ENCODE measurements at regions not wholly inside any gene's neighbourhood (a gene's known extent, or its start where the extent isn't known, plus 50 kb on each side); places are given as distances from the start of the nearest gene placed in this dataset.

DNA sequence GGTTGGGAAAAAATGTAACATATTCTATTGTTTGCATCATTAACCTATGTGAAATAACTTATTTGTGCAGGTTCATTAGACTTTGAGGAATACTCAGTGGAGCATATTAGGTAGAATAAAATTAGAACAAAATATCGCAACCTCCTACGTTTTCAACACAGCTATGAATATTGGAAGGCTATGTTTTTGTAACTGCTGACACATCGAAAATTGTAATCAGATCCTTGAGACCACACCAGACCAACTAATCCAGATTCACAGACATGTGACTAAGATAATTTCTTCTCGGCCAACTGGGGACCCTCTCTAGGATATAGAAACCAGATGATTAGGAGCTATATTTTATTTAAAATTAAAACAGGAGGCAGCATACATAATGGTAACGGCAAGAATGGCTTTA is 77.5 kb upstream of the VWC2 start:
- no peak overlapping the region for H3K27ac ChIP-seq
- TF ChIP-seq CTCF (conservative IDR thresholded peaks at IDR 0.05) (no peak), ZFX (IDR thresholded peaks at IDR 0.05) (no peak)

- H3K27ac ChIP-seq = no peak overlapping the region
- TF ChIP-seq ZFX (IDR thresholded peaks at IDR 0.05) (no peak), CTCF (conservative IDR thresholded peaks at IDR 0.05) (no peak)
Observed at GRCh38 chr7:49700841-49701240, 72.6 kb upstream of the VWC2 start.

- no peak for TF ChIP-seq CTCF (conservative IDR thresholded peaks at IDR 0.05)
- no peak for TF ChIP-seq ZFX (IDR thresholded peaks at IDR 0.05)
Observed at GRCh38 chr7:49702099-49702498, 71.3 kb upstream of the VWC2 start.

GRCh38 chr7:49703337-49703736 is 70.1 kb upstream of the VWC2 start:
- no peak for TF ChIP-seq CTCF (conservative IDR thresholded peaks at IDR 0.05)
- no peak for TF ChIP-seq ZFX (IDR thresholded peaks at IDR 0.05)
- H3K27ac ChIP-seq = no peak overlapping the region

More at GRCh38 chr7:49702099-49702498, 71.3 kb upstream of the VWC2 start:
- H3K27ac ChIP-seq = no peak overlapping the region

DNA sequence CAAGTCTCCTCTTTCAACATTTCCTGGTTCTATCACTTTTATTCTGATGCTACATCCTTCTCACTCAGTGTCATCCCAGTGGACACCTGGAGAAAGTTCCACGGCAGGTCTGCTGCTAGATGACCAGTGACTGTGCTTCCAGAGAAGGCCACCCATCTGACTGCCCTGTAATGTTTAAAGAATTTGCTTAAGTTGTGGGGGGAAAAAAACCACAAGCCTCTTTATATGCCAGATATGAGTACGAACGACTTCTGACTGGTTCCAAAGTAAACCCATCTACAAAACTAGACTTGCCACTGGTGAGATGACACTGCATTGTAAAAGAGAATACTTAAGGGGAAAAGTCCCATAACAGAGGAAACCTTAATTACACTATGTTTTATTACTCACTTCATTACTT is 69.6 kb upstream of the VWC2 start:
- no peak overlapping the region for H3K27ac ChIP-seq
- no peak for TF ChIP-seq ZFX (IDR thresholded peaks at IDR 0.05)
- TF ChIP-seq CTCF (conservative IDR thresholded peaks at IDR 0.05) = no peak

DNA sequence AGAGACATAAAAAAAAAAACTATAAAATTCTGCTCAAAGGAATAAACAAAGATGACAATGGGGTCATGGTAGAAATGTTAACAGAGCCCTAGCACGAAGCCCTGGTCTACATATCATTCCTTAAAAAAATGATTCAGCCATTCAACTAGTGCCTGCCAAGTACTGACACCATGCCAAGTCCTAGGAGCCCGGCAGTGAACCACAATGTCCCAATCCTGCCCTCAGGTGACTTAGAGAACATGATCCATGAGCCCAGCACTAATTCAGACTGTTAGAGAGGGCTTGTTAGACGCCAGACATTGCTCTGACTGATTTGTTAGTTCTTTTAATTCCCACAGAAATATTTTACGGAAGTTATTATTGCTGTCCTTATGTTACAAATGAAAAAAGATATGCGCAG is 67.3 kb upstream of the VWC2 start:
- H3K27ac ChIP-seq = no peak overlapping the region
- no peak for TF ChIP-seq ZFX (IDR thresholded peaks at IDR 0.05)
- TF ChIP-seq CTCF (conservative IDR thresholded peaks at IDR 0.05) = no peak

DNA sequence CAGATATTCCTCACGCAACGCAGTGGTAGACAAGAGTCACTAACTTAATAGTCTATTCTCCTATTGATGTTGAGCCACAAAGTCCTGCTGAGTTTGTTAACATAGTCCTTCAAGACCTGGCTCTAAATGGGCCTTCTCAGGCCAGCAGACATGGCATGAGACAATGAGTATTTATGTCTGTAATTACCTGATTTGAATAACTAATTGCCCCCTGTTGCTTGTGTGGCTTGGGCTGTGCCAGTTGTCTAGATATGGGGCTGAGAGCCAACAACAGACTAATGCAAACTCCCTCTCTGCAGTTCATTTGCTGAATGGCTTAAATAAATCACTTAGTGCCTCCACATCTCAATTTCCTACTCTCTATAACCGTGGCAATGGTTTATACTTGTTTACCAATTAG is 65.5 kb upstream of the VWC2 start:
- H3K27ac ChIP-seq = no peak overlapping the region
- no peak for TF ChIP-seq CTCF (conservative IDR thresholded peaks at IDR 0.05)

Measured in C4-2B (cell line).